Stomach smooth muscle (tissue), 2 donors: ENCODE measurements at regions not wholly inside any gene's neighbourhood (a gene's known extent, or its start where the extent isn't known, plus 50 kb on each side); places are given as distances from the start of the nearest gene placed in this dataset.
"Not testable (repeated sequence)": the region's sequence is repeated elsewhere in the genome, so short reads cannot be mapped to it uniquely, and the experiment has no call there.

Experiments used
- H3K27ac ChIP-seq: one replicate; pipeline ENCODE4 v1.7.0; 2013; ENCODE audit warnings: mild to moderate bottlenecking, low read length, inconsistent platforms
- H3K27me3 ChIP-seq, 2 donors: one replicate each; pipeline ENCODE4 v1.7.0; 2013; ENCODE audit warnings: low read length in 2 of 2; ENCODE audit not compliant: insufficient read depth in 2 of 2, control insufficient read depth in 1 of 2
- H3K36me3 ChIP-seq, 2 donors: one replicate each; pipeline ENCODE4 v1.7.0; 2013; ENCODE audit warnings: low read length in 2 of 2; ENCODE audit not compliant: control insufficient read depth in 2 of 2, insufficient read depth in 2 of 2
- H3K4me1 ChIP-seq: one replicate; pipeline ENCODE4 v1.7.0; 2013; ENCODE audit warnings: low read length; ENCODE audit not compliant: control insufficient read depth, insufficient read depth
- H3K4me3 ChIP-seq, 2 donors: one replicate each; pipeline ENCODE4 v1.7.0; 2013; ENCODE audit warnings: low read length in 2 of 2
- H3K9ac ChIP-seq, 2 donors: one replicate each; pipeline ENCODE4 v1.7.0; 2013; ENCODE audit warnings: low read length in 2 of 2, mild to moderate bottlenecking in 1 of 2
- H3K9me3 ChIP-seq, 2 donors: one replicate each; pipeline ENCODE4 v1.7.0; 2013; ENCODE audit warnings: low read length in 2 of 2; ENCODE audit not compliant: control insufficient read depth in 2 of 2
- donor health status: healthy.
- donor health status: Pancreatic carcinoma.

GRCh38 chr12:25698772-25699171 is 145.7 kb upstream of the LMNTD1 start:
- Histone ChIP-seq H3K9ac (no peak overlapping the region), H3K9me3 (peaks cover 0 to 6% of the 10 kb centered on the region in 2 donors), H3K4me1 (no peaks in the 10 kb centered on the region), H3K27ac (no peak overlapping the region), H3K4me3 (no peak overlapping the region), H3K27me3 (no peaks in the 10 kb centered on the region), H3K36me3 (no peaks in the 10 kb centered on the region)

DNA sequence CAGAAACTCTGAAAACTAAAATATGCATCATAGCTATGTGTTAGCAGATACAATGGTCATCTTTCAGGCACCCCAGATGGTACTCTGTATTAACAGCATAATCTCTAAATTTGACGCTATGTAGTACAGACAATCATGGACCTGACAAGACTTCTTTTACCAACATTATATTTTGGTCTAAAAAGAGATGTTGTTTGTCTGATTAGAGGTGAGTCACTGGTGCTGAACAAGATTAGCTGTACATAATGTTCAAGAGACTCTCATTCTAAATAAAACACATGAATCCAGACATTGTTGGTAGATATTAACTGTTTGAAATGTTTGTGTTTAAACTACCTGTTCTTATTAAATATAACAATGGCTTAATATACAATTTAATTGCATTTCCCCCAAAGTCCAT is 146.4 kb upstream of the LMNTD1 start:
- Histone ChIP-seq H3K4me1 (no peaks in the 10 kb centered on the region), H3K9ac (no peak overlapping the region), H3K4me3 (no peak overlapping the region), H3K27ac (no peak overlapping the region), H3K27me3 (no peaks in the 10 kb centered on the region), H3K36me3 (no peaks in the 10 kb centered on the region), H3K9me3 (peaks cover 0 to 6% of the 10 kb centered on the region in 2 donors)

DNA sequence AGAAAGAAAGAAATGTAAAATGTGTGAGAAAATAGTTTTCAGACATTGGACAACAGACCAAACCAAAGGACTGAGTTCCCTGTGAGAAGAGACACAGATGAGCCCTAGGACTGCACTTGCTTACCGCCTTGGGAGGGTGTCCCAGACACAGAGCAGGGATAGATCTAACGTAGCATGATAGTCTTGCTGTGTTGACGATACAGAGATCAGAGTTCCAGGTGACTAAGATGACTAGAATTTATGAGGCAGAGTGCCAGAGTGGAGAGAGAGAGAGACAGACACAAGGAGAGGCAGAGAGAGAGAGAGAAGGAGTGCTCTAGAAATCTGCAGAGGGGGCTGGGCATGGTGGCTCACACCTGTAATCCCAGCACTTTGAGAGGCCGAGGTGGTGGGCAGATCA is 148.2 kb upstream of the LMNTD1 start:
- H3K4me1 ChIP-seq: no peaks in the 10 kb centered on the region
- H3K4me3 ChIP-seq: no peak overlapping the region
- no peak overlapping the region for H3K9ac ChIP-seq
- no peak overlapping the region for H3K27ac ChIP-seq
- H3K9me3 ChIP-seq: peaks cover 0 to 3% of the 10 kb centered on the region in 2 donors
- H3K27me3 ChIP-seq: no peaks in the 10 kb centered on the region
- H3K36me3 ChIP-seq: no peaks in the 10 kb centered on the region

DNA sequence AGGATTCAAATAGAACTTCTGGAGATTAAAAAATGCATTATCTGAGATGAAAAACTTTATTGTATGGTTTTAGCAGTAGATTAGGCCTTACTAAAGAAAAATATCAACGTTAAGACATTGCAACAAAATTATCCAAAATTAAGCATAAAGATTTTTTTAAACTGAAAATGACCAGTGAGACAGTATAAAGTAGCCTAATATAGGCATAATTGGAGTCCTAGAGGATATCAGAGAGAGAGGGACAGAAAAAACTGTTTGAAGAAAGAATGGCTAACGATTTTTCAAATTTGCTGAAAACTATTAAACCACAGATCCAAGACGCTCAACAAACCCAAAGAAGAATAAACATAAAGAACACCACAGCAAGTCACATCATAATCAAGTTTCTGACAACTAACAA is 149.5 kb upstream of the LMNTD1 start:
- H3K9ac ChIP-seq: no peak overlapping the region
- H3K4me3 ChIP-seq: no peak overlapping the region
- H3K9me3 ChIP-seq: no peaks in the 10 kb centered on the region
- no peaks in the 10 kb centered on the region for H3K27me3 ChIP-seq
- no peaks in the 10 kb centered on the region for H3K4me1 ChIP-seq
- H3K27ac ChIP-seq: no peak overlapping the region
- no peaks in the 10 kb centered on the region for H3K36me3 ChIP-seq

- Histone ChIP-seq H3K4me3 (no peak overlapping the region), H3K36me3 (no peaks in the 10 kb centered on the region), H3K27me3 (no peaks in the 10 kb centered on the region), H3K9ac (no peak overlapping the region), H3K27ac (no peak overlapping the region), H3K9me3 (no peaks in the 10 kb centered on the region), H3K4me1 (no peaks in the 10 kb centered on the region)
These were observed 152.2 kb upstream of the LMNTD1 start for GRCh38 chr12:25705261-25705660.

- H3K9ac ChIP-seq, H3K27me3 ChIP-seq, H3K27ac ChIP-seq, H3K9me3 ChIP-seq, H3K36me3 ChIP-seq, H3K4me1 ChIP-seq, H3K4me3 ChIP-seq: not testable (repeated sequence)
These were observed 153.6 kb upstream of the LMNTD1 start for GRCh38 chr12:25706646-25707045.

GRCh38 chr12:25707056-25707455 is 154.0 kb upstream of the LMNTD1 start:
- Histone ChIP-seq H3K36me3 (no peaks in the 10 kb centered on the region), H3K27ac (no peak overlapping the region), H3K27me3 (no peaks in the 10 kb centered on the region), H3K9me3 (peaks cover 0 to 6% of the 10 kb centered on the region in 2 donors), H3K4me1 (no peaks in the 10 kb centered on the region), H3K9ac (no peak overlapping the region), H3K4me3 (no peak overlapping the region)

DNA sequence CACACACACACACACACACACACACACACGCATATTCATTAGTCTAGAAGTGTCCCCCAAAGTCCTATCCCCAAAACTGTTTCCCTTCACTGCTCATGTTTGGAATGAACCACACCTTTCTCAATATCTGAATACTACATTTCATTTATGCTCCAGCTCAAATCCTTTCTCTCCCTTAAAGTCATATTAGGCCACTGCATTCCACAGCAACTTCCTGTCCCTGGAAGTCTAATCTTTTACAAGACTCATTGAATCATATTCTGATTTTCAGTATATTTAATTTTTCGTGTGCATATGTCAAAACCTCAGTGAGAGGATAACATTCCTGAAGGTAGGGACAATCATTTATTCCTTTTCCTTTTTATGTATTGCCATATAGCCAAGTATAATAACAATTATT is 155.6 kb upstream of the LMNTD1 start:
- peaks cover 0 to 6% of the 10 kb centered on the region in 2 donors for H3K9me3 ChIP-seq
- H3K27me3 ChIP-seq: no peaks in the 10 kb centered on the region
- H3K9ac ChIP-seq: no peak overlapping the region
- no peak overlapping the region for H3K27ac ChIP-seq
- H3K4me3 ChIP-seq: no peak overlapping the region
- H3K4me1 ChIP-seq: no peaks in the 10 kb centered on the region
- no peaks in the 10 kb centered on the region for H3K36me3 ChIP-seq

DNA sequence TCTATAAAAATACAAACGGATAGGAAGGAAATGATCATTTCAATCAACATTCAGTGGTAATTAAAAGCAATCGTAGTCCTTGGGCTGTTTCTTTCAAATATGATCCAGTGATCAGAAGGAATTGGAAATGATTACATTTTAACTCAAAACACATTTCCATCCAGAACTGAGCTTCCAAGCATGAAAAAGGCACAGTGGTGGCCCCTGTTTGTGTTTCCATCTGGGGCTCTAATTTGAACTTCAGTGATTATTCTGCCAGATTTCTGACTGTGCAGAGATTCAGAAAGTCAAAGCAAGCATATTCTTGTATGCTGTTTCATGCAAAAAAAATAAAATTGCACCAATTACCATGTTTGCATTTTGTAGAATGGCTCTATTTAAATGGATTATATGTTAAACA is 157.0 kb upstream of the LMNTD1 start:
- Histone ChIP-seq H3K4me3 (no peak overlapping the region), H3K9me3 (peaks cover 0 to 6% of the 10 kb centered on the region in 2 donors), H3K27me3 (no peaks in the 10 kb centered on the region), H3K27ac (no peak overlapping the region), H3K36me3 (no peaks in the 10 kb centered on the region), H3K9ac (no peak overlapping the region), H3K4me1 (no peaks in the 10 kb centered on the region)

DNA sequence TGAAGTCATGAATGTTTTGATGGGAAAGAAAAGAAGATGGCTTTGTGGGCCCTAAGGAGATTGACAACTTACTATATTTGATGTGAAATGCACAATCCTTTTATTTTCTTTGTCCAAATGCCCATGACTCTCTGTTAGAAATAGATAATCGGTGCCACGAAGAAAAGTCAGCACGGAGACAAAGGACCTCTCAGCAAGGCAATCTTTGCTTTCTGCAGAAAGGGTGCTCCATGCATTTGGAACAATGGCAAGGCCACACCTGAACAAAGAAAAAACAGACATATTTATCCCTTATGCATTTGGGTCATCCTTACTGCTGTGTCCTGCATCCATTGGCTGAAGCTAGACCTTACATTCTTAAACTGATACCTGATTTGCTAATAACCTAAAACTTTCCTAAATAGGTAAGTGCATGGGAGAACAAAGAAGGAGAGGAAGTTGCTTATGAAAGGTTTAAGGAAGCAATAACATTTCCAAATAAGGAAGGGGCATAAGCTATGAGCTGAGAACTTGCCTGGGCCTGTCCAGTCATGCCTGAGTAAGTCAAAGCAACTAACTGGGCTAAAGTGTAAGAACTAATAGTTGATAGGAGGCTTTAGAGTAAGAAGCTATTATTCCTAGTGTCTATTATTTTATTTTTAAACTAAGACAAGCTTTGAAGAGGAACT is 158.0 kb upstream of the LMNTD1 start:
- H3K27me3 ChIP-seq, H3K36me3 ChIP-seq, H3K4me3 ChIP-seq, H3K9me3 ChIP-seq, H3K9ac ChIP-seq, H3K4me1 ChIP-seq, H3K27ac ChIP-seq: not testable (repeated sequence)

GRCh38 chr12:25712169-25712568 is 159.1 kb upstream of the LMNTD1 start:
- H3K4me3 ChIP-seq: no peak overlapping the region
- H3K36me3 ChIP-seq: no peaks in the 10 kb centered on the region
- no peaks in the 10 kb centered on the region for H3K27me3 ChIP-seq
- H3K27ac ChIP-seq: no peak overlapping the region
- H3K9me3 ChIP-seq: peaks cover 0 to 6% of the 10 kb centered on the region in 2 donors
- H3K4me1 ChIP-seq: no peaks in the 10 kb centered on the region
- no peak overlapping the region for H3K9ac ChIP-seq
